OCI-LY7 (cell line): ENCODE measurements at regions not wholly inside any gene's neighbourhood (a gene's known extent, or its start where the extent isn't known, plus 50 kb on each side); places are given as distances from the start of the nearest gene placed in this dataset.

Experiments used
- BruUV-seq: library from RNA; stranded (reverse); fragments of 400-500 nt; replicated peaks from 2 replicates; lab custom pipeline; 2021; lab: Mats Ljungman, UMichigan
- CTCF ChIA-PET: fragments of 300-600 bp; sonication (Branson Sonifier 250); formaldehyde crosslinking; loops from one replicate; lab custom pipeline; 2022; ENCODE audit warnings: antibody characterized with exemption; ENCODE audit not compliant: unreplicated experiment; lab: Charles Lee
- POLR2A ChIA-PET: fragments of 300-600 bp; sonication (Branson Sonifier 250); formaldehyde crosslinking; loops from one replicate; lab custom pipeline; 2022; ENCODE audit warnings: antibody characterized with exemption; lab: Charles Lee
- DNase-seq: peaks from one replicate; pipeline ENCODE4 v3.0.0-alpha.2; 2015; ENCODE audit warnings: low spot score
- H2AFZ ChIP-seq: fragments of 200-600 bp; sonication (generic), shearing (Covaris generic); 2 replicates; pipeline ENCODE4 v1.6.1; 2014; ENCODE audit warnings: mild to moderate bottlenecking, antibody characterized with exemption, low read length, moderate library complexity
- H3K27ac ChIP-seq: fragments of 200-600 bp; sonication (generic); 2 replicates; pipeline ENCODE4 v1.5.1; 2014; ENCODE audit warnings: mixed run types, low read depth, mild to moderate bottlenecking, moderate library complexity, low read length, inconsistent platforms; ENCODE audit not compliant: poor library complexity, severe bottlenecking
- H3K36me3 ChIP-seq: fragments of 200-600 bp; sonication (generic); 2 replicates; pipeline ENCODE4 v1.6.1; 2014; ENCODE audit warnings: mild to moderate bottlenecking, antibody characterized with exemption, low read length, moderate library complexity, mixed read lengths; ENCODE audit not compliant: insufficient read depth
- H3K4me1 ChIP-seq: fragments of 200-600 bp; sonication (generic); 2 replicates; pipeline ENCODE4 v1.5.1; 2014; ENCODE audit warnings: mild to moderate bottlenecking, low read length; ENCODE audit not compliant: insufficient read depth, poor library complexity, severe bottlenecking
- H3K4me2 ChIP-seq: fragments of 200-600 bp; sonication (generic); 2 replicates; pipeline ENCODE4 v1.6.1; 2014; ENCODE audit warnings: mild to moderate bottlenecking, low read length
- H3K4me3 ChIP-seq: fragments of 200-600 bp; sonication (generic); 2 replicates; pipeline ENCODE4 v1.5.1; 2014; ENCODE audit warnings: mild to moderate bottlenecking, low read depth, low read length; ENCODE audit not compliant: poor library complexity, severe bottlenecking
- H3K79me2 ChIP-seq: fragments of 200-600 bp; sonication (generic); 2 replicates; pipeline ENCODE4 v1.6.1; 2016; ENCODE audit warnings: low read depth, mild to moderate bottlenecking, low read length, moderate library complexity, mixed read lengths; ENCODE audit not compliant: insufficient read depth
- H3K9me2 ChIP-seq: fragments of 200-600 bp; sonication (generic); 2 replicates; pipeline ENCODE4 v1.6.1; 2016; ENCODE audit warnings: mild to moderate bottlenecking, low read length, mixed read lengths; ENCODE audit not compliant: insufficient read depth
- H3K9me3 ChIP-seq: fragments of 200-600 bp; sonication (generic); 2 replicates; pipeline ENCODE4 v1.6.1; 2014; ENCODE audit warnings: mild to moderate bottlenecking, mixed run types, low read length, mixed read lengths
- H4K20me1 ChIP-seq: fragments of 200-600 bp; sonication (generic); 2 replicates; pipeline ENCODE4 v1.6.1; 2014; ENCODE audit warnings: mild to moderate bottlenecking, antibody characterized with exemption, low read length, moderate library complexity, mixed read lengths; ENCODE audit not compliant: insufficient read depth
- EZH2phosphoT487 ChIP-seq: fragments of 200-600 bp; sonication (generic); IDR thresholded peaks from 2 replicates; pipeline ENCODE4 v1.6.1; 2018; ENCODE audit warnings: low read depth, borderline replicate concordance, mild to moderate bottlenecking, mixed run types, antibody characterized with exemption, low read length, moderate library complexity, mixed read lengths
- intact Hi-C: fragments of 100-400 bp; cut with micrococcal nuclease; formaldehyde crosslinking; loops from one replicate; pipeline ENCODE4 v1.10.0; 2022; ENCODE audit not compliant: unreplicated experiment
- TF ChIP-seq, protein P1 (sequence below): fragments of 200-600 bp; sonication (generic); conservative IDR thresholded peaks from 2 replicates; pipeline ENCODE4 v1.5.1; 2014; ENCODE audit warnings: mild to moderate bottlenecking, antibody characterized with exemption, low read length, moderate library complexity, mixed read lengths

DNA sequence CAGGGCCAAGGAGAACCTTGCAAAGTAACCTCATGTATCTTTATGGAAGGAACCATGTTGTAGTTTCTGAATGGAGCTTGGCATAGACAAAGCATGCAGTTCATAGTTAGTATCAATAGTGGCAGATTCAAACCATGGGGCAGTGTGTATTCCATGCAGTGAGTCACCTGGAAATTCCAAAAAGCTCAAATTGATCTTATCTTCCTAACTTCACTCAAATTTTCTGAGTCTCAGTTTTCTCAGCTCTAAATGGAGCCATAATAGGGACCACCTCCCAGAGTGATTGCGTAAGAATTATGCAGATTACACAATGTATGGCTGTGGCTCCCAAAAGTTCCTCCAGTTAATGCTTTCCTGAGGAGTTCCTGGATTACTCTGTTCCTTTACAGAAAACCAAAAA, 549.9 kb upstream of the KLF4 start:
- no peak for TF ChIP-seq EZH2phosphoT487
- TF ChIP-seq, protein P1, sequence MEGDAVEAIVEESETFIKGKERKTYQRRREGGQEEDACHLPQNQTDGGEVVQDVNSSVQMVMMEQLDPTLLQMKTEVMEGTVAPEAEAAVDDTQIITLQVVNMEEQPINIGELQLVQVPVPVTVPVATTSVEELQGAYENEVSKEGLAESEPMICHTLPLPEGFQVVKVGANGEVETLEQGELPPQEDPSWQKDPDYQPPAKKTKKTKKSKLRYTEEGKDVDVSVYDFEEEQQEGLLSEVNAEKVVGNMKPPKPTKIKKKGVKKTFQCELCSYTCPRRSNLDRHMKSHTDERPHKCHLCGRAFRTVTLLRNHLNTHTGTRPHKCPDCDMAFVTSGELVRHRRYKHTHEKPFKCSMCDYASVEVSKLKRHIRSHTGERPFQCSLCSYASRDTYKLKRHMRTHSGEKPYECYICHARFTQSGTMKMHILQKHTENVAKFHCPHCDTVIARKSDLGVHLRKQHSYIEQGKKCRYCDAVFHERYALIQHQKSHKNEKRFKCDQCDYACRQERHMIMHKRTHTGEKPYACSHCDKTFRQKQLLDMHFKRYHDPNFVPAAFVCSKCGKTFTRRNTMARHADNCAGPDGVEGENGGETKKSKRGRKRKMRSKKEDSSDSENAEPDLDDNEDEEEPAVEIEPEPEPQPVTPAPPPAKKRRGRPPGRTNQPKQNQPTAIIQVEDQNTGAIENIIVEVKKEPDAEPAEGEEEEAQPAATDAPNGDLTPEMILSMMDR, result no peak
- Histone ChIP-seq H2AFZ (no peak overlapping the region), H3K4me2 (no peak overlapping the region), H3K27ac (no peak overlapping the region), H3K4me3 (no peak overlapping the region), H3K9me3 (peaks cover 8% of the 10 kb centered on the region; the same call in 1 of the 2 replicates), H3K79me2 (no peaks in the 10 kb centered on the region), H3K36me3 (no peaks in the 10 kb centered on the region), H3K4me1 (no peaks in the 10 kb centered on the region), H3K9me2 (no peaks in the 10 kb centered on the region), H4K20me1 (no peaks in the 10 kb centered on the region)
- no peak for DNase-seq
- ChIA-PET POLR2A (no interaction called here), CTCF (no interaction called here)
- intact Hi-C loops, result no loop called here
- BruUV-seq, result no TSS peak

DNA sequence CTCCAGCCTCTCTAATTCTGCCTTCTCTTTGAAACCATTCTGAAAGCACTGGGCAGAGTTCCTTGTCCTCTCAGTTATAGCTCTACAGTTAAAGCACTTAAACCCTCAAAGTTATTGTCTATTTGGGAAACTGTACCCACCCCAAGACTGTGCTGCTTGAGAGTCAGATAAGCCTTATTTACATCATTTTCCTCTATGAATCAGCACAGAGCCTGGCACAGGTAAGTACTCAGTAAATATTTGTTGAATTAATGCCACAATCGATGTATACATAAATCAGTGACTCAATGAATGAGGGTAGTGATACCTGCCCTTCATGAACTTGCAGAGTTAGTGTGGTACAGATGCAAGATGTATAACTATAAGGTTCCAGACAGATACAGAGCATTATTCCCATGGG, 549.4 kb upstream of the KLF4 start:
- TF ChIP-seq EZH2phosphoT487, result no peak
- TF ChIP-seq, protein P1, result no peak
- BruUV-seq, result no TSS peak
- intact Hi-C loops, result no loop called here
- DNase-seq, result no peak
- ChIA-PET POLR2A (no interaction called here), CTCF (no interaction called here)
- Histone ChIP-seq H2AFZ (no peak overlapping the region), H3K79me2 (no peaks in the 10 kb centered on the region), H3K4me1 (no peaks in the 10 kb centered on the region), H3K9me3 (peaks cover 7% of the 10 kb centered on the region; the same call in 1 of the 2 replicates), H4K20me1 (no peaks in the 10 kb centered on the region), H3K36me3 (no peaks in the 10 kb centered on the region), H3K4me3 (no peak overlapping the region), H3K4me2 (no peak overlapping the region), H3K27ac (no peak overlapping the region), H3K9me2 (no peaks in the 10 kb centered on the region)

DNA sequence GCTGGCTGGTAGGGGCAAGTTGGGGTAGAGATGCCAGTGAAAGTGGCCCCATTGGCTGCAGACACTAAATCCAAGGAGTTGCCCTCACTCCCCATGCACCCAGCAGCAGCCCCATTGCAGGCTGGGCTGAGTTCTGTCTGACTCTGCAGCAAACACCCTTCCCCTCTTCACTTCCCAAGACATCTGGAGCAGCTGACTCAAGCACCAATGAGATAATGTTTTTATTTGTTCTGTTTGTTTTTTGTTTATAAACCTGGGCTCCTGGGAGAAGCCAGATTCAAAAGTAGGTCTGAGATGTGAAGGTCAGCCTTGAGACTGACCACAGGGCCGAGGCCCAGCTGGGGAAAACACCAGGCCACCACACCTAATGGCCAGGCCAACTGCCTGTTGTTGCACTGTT, 545.9 kb upstream of the KLF4 start:
- no peak for TF ChIP-seq EZH2phosphoT487
- TF ChIP-seq, protein P1, result no peak
- no peak for DNase-seq
- no peaks in the 10 kb centered on the region for H3K9me2 ChIP-seq
- H3K4me3 ChIP-seq, result no peak overlapping the region
- no peak overlapping the region for H3K4me2 ChIP-seq
- BruUV-seq, result no TSS peak
- no peaks in the 10 kb centered on the region for H3K79me2 ChIP-seq
- no peaks in the 10 kb centered on the region for H3K4me1 ChIP-seq
- no peaks in the 10 kb centered on the region for H3K9me3 ChIP-seq
- no peaks in the 10 kb centered on the region for H4K20me1 ChIP-seq
- ChIA-PET POLR2A (no interaction called here), CTCF (no interaction called here)
- H3K36me3 ChIP-seq, result no peaks in the 10 kb centered on the region
- intact Hi-C loops, result no loop called here
- H2AFZ ChIP-seq, result no peak overlapping the region
- H3K27ac ChIP-seq, result no peak overlapping the region
